ENCODE measurements at regions not wholly inside any gene's neighbourhood (a gene's known extent, or its start where the extent isn't known, plus 50 kb on each side); places are given as distances from the start of the nearest gene placed in this dataset.
"Not testable (repeated sequence)": the region's sequence is repeated elsewhere in the genome, so short reads cannot be mapped to it uniquely, and the experiment has no call there.

GRCh38 chr1:59210430-59210829 is 86.5 kb upstream of the FGGY start:
- not testable (repeated sequence) for TF ChIP-seq CTCF, POLR2A (IDR thresholded peaks at IDR 0.05)
